Neural progenitor cell (in vitro differentiated cells): ENCODE measurements at regions not wholly inside any gene's neighbourhood (a gene's known extent, or its start where the extent isn't known, plus 50 kb on each side); places are given as distances from the start of the nearest gene placed in this dataset.

Experiments
- DNase-seq: peaks from one replicate; pipeline ENCODE4 v3.0.0-alpha.2; 2016; ENCODE audit warnings: low spot score
- H2AFZ ChIP-seq: fragments of 200-600 bp; sonication (generic); replicated peaks from 2 replicates; pipeline ENCODE4 v1.6.1; 2016; ENCODE audit warnings: antibody characterized with exemption
- H3F3A ChIP-seq: fragments of 200-600 bp; sonication (generic); 2 replicates; pipeline ENCODE4 v1.6.1; 2016; ENCODE audit warnings: antibody characterized with exemption, low read depth
- H3K27ac ChIP-seq: fragments of 200-600 bp; sonication (generic); 2 replicates; pipeline ENCODE4 v1.5.1; 2016; ENCODE audit warnings: mild to moderate bottlenecking
- H3K27me3 ChIP-seq: fragments of 200-600 bp; sonication (generic); 2 replicates; pipeline ENCODE4 v1.6.1; 2016; ENCODE audit warnings: mild to moderate bottlenecking, moderate library complexity
- H3K36me3 ChIP-seq: fragments of 200-600 bp; sonication (generic); 2 replicates; pipeline ENCODE4 v1.5.1; 2016
- H3K4me1 ChIP-seq: fragments of 200-600 bp; sonication (generic); 2 replicates; pipeline ENCODE4 v1.6.1; 2016; ENCODE audit warnings: mixed run types
- H3K4me2 ChIP-seq: fragments of 200-600 bp; sonication (generic); 2 replicates; pipeline ENCODE4 v1.6.1; 2016
- H3K4me3 ChIP-seq: fragments of 200-600 bp; sonication (generic); 2 replicates; pipeline ENCODE4 v1.5.1; 2016
- H3K79me2 ChIP-seq: fragments of 200-600 bp; sonication (generic); 2 replicates; pipeline ENCODE4 v1.6.1; 2016; ENCODE audit warnings: low read depth
- H3K9ac ChIP-seq: fragments of 200-600 bp; sonication (generic); 2 replicates; pipeline ENCODE4 v1.6.1; 2016
- H3K9me3 ChIP-seq: fragments of 200-600 bp; sonication (generic); 2 replicates; pipeline ENCODE4 v1.5.1; 2016; ENCODE audit warnings: low read depth
- H4K20me1 ChIP-seq: fragments of 200-600 bp; sonication (generic); 2 replicates; pipeline ENCODE4 v1.6.1; 2016; ENCODE audit warnings: low read depth
- H3K27ac Mint-ChIP-seq: 3 replicates; pipeline ENCODE4 v1.8.0; 2021; ENCODE audit warnings: mixed read lengths
- H3K27me3 Mint-ChIP-seq: 2 replicates; pipeline ENCODE4 v1.8.0; 2022; ENCODE audit warnings: low read depth, mild to moderate bottlenecking, inconsistent platforms, moderate library complexity, mixed read lengths; ENCODE audit not compliant: insufficient read depth
- H3K36me3 Mint-ChIP-seq: 3 replicates; pipeline ENCODE4 v1.8.0; 2021; ENCODE audit warnings: mixed read lengths
- H3K4me1 Mint-ChIP-seq: 3 replicates; pipeline ENCODE4 v1.8.0; 2021; ENCODE audit warnings: mixed read lengths
- H3K4me3 Mint-ChIP-seq: 3 replicates; pipeline ENCODE4 v1.8.0; 2021; ENCODE audit warnings: mild to moderate bottlenecking, moderate library complexity, mixed read lengths
- H3K9me3 Mint-ChIP-seq: 3 replicates; pipeline ENCODE4 v1.8.0; 2020; ENCODE audit warnings: mixed read lengths
- CTCF ChIP-seq: fragments of 200-600 bp; sonication (generic); IDR thresholded peaks from 2 replicates; pipeline ENCODE4 v1.5.1; 2017; ENCODE audit warnings: antibody characterized with exemption, mild to moderate bottlenecking
- EZH2 ChIP-seq: fragments of 200-600 bp; sonication (generic); IDR thresholded peaks from 2 replicates; pipeline ENCODE4 v1.6.1; 2017; ENCODE audit warnings: antibody characterized with exemption, mild to moderate bottlenecking, moderate library complexity
- EZH2phosphoT487 ChIP-seq: fragments of 200-600 bp; sonication (generic); IDR thresholded peaks from 2 replicates; pipeline ENCODE4 v1.6.1; 2017; ENCODE audit warnings: antibody characterized with exemption

GRCh38 chr15:94843060-94843459, 611.7 kb downstream of the MCTP2 start:
- H4K20me1 ChIP-seq: no peaks in the 10 kb centered on the region
- H3K4me1 Mint-ChIP-seq: peaks cover 13% of the 10 kb centered on the region
- no peak overlapping the region for H3K4me2 ChIP-seq
- DNase-seq: no peak
- H3K27ac ChIP-seq: no peak overlapping the region
- TF ChIP-seq EZH2: no peak
- no peak for TF ChIP-seq EZH2phosphoT487
- no peak for TF ChIP-seq CTCF
- H3K27ac Mint-ChIP-seq: no peak overlapping the region
- H3K4me3 ChIP-seq: no peak overlapping the region
- H3K9ac ChIP-seq: no peak overlapping the region
- H3F3A ChIP-seq: peaks cover 19% of the 10 kb centered on the region
- no peaks in the 10 kb centered on the region for H3K79me2 ChIP-seq
- H3K36me3 Mint-ChIP-seq: peaks cover 2% of the 10 kb centered on the region
- H3K4me1 ChIP-seq: peaks cover 9% of the 10 kb centered on the region
- H3K4me3 Mint-ChIP-seq: no peak overlapping the region
- H3K9me3 ChIP-seq: no peaks in the 10 kb centered on the region
- H3K27me3 ChIP-seq: peaks cover 12% of the 10 kb centered on the region
- H2AFZ ChIP-seq: no peak overlapping the region
- peaks cover 20% of the 10 kb centered on the region for H3K9me3 Mint-ChIP-seq
- H3K36me3 ChIP-seq: no peaks in the 10 kb centered on the region
- H3K27me3 Mint-ChIP-seq: peaks cover 2% of the 10 kb centered on the region

- H3K27ac Mint-ChIP-seq: no peak overlapping the region
- H3K9ac ChIP-seq: no peak overlapping the region
- no peak for DNase-seq
- no peak overlapping the region for H2AFZ ChIP-seq
- H3K4me1 ChIP-seq: peaks cover 9% of the 10 kb centered on the region
- H3K4me2 ChIP-seq: peak overlapping the region; percentile 76
- TF ChIP-seq EZH2phosphoT487: no peak
- TF ChIP-seq CTCF: no peak
- TF ChIP-seq EZH2: no peak
- H3K79me2 ChIP-seq: no peaks in the 10 kb centered on the region
- H3F3A ChIP-seq: peaks cover 19% of the 10 kb centered on the region
- H3K27ac ChIP-seq: no peak overlapping the region
- no peaks in the 10 kb centered on the region for H3K36me3 ChIP-seq
- peaks cover 2% of the 10 kb centered on the region for H3K36me3 Mint-ChIP-seq
- H3K4me3 ChIP-seq: peak overlapping the region; percentile 53
- H3K4me1 Mint-ChIP-seq: peaks cover 13% of the 10 kb centered on the region
- peaks cover 12% of the 10 kb centered on the region for H3K27me3 ChIP-seq
- peaks cover 20% of the 10 kb centered on the region for H3K9me3 Mint-ChIP-seq
- no peaks in the 10 kb centered on the region for H3K9me3 ChIP-seq
- no peaks in the 10 kb centered on the region for H4K20me1 ChIP-seq
- H3K27me3 Mint-ChIP-seq: peaks cover 2% of the 10 kb centered on the region
- H3K4me3 Mint-ChIP-seq: peak overlapping the region; percentile 42
These were observed 612.8 kb downstream of the MCTP2 start for GRCh38 chr15:94844198-94844537.

- peak overlapping the region; percentile 76 for H3K4me2 ChIP-seq
- H3K9me3 Mint-ChIP-seq: peaks cover 20% of the 10 kb centered on the region
- H3K4me3 Mint-ChIP-seq: peak overlapping the region; percentile 84
- H4K20me1 ChIP-seq: no peaks in the 10 kb centered on the region
- peaks cover 2% of the 10 kb centered on the region for H3K36me3 Mint-ChIP-seq
- peaks cover 12% of the 10 kb centered on the region for H3K27me3 ChIP-seq
- no peaks in the 10 kb centered on the region for H3K36me3 ChIP-seq
- peaks cover 2% of the 10 kb centered on the region for H3K27me3 Mint-ChIP-seq
- H3K4me1 Mint-ChIP-seq: peaks cover 13% of the 10 kb centered on the region
- H3K27ac ChIP-seq: no peak overlapping the region
- H3F3A ChIP-seq: peaks cover 19% of the 10 kb centered on the region
- H2AFZ ChIP-seq: peak overlapping the region; percentile 73
- no peaks in the 10 kb centered on the region for H3K79me2 ChIP-seq
- no peak for TF ChIP-seq EZH2
- TF ChIP-seq CTCF: peak; percentile 20
- H3K9me3 ChIP-seq: no peaks in the 10 kb centered on the region
- H3K27ac Mint-ChIP-seq: peak overlapping the region; percentile 82
- peak; percentile 76 for DNase-seq
- peak overlapping the region; percentile 53 for H3K4me3 ChIP-seq
- no peak overlapping the region for H3K9ac ChIP-seq
- peaks cover 9% of the 10 kb centered on the region for H3K4me1 ChIP-seq
These were observed 613.4 kb downstream of the MCTP2 start for GRCh38 chr15:94844538-94845389.
